ENCODE measurements at regions not wholly inside any gene's neighbourhood (a gene's known extent, or its start where the extent isn't known, plus 50 kb on each side); places are given as distances from the start of the nearest gene placed in this dataset.
"Not testable (repeated sequence)": the region's sequence is repeated elsewhere in the genome, so short reads cannot be mapped to it uniquely, and the experiment has no call there.

DNA sequence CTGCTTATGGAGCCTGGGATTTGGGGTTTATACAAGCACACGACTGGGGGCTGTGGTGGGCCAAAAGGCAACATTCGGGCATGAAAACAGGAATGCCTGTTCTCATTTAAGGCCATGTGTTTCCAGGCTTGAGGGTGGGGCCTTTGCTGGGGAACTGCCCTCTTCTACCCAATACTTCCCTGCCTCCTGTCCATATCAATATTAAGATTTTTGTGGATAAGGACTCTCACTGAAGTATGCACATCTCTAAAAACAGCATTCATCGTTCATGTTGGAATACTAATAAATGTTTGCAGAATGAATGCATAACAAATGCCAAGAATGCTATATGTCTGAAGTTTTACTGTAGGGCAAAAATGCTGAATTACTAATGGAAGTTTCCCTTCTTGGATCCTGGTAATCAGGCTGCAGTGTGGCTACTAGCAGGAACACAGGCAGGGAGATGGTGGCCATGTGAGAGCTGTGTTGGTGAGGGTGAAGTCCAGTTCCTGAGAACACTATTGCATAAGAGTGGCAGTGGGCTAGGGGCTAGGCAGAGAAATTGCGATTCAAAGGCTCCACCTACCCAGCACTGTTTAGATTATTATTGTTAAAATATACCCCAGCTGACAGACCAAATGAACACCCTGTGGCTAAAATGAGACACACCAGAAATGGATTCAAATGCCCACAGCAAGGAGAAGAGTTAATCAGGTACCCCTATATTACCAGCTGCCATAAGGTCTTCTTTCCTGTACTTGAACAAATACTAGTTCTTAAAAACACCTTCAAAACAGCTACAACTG lies 644.3 kb downstream of the EPM2A start:
- DNase-seq (ENCODE audit: low spot score in 2 of 2): no peak
- no peak for TF ChIP-seq POLR2A (IDR thresholded peaks at IDR 0.05)
- no peak for TF ChIP-seq EP300 (IDR thresholded peaks at IDR 0.05)
- no peak for TF ChIP-seq POLR2AphosphoS5 (IDR thresholded peaks at IDR 0.05)
- TF ChIP-seq, protein P1, sequence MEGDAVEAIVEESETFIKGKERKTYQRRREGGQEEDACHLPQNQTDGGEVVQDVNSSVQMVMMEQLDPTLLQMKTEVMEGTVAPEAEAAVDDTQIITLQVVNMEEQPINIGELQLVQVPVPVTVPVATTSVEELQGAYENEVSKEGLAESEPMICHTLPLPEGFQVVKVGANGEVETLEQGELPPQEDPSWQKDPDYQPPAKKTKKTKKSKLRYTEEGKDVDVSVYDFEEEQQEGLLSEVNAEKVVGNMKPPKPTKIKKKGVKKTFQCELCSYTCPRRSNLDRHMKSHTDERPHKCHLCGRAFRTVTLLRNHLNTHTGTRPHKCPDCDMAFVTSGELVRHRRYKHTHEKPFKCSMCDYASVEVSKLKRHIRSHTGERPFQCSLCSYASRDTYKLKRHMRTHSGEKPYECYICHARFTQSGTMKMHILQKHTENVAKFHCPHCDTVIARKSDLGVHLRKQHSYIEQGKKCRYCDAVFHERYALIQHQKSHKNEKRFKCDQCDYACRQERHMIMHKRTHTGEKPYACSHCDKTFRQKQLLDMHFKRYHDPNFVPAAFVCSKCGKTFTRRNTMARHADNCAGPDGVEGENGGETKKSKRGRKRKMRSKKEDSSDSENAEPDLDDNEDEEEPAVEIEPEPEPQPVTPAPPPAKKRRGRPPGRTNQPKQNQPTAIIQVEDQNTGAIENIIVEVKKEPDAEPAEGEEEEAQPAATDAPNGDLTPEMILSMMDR (IDR thresholded peaks at IDR 0.05): no peak
- Histone ChIP-seq H3K36me3 (no peaks in the 10 kb centered on the region), H3K27me3 (no peaks in the 10 kb centered on the region), H3K27ac (no peak overlapping the region), H3K4me1 (no peaks in the 10 kb centered on the region), H3K9me3 (no peaks in the 10 kb centered on the region), H3K4me3 (no peak overlapping the region)
- WGBS: 79% methylated on average over 4 of the region's 4 CpGs

DNA sequence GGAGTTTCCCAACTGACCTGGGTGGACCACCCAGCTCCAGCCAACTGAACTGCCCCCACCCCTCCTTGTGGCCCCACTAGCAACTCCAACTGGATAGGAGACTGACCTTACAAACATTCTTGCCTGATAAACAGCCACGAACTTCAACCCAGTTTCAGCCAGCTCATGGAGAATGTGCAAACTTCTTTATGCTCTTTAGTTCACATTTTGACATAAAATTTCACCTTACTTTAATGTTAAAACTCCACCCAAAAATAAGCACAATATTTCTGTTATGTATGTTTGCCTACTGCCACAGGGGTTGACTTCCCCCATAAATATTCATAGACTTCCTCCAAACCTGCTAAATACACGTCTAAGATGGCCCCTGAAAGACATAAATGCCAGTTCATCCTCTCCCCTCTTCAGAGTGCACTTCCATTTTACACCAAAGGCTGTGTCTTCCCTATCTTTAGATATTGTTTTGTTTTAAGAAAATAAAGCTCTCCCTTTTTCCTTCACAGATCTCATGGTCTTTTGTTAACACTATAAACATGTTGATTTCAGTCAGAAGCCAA lies 643.7 kb downstream of the EPM2A start:
- Histone ChIP-seq H3K36me3 (no peaks in the 10 kb centered on the region), H3K4me1 (no peaks in the 10 kb centered on the region), H3K9me3 (no peaks in the 10 kb centered on the region), H3K27ac (no peak overlapping the region), H3K27me3 (no peaks in the 10 kb centered on the region), H3K4me3 (no peak overlapping the region)
- TF ChIP-seq, protein P1 (IDR thresholded peaks at IDR 0.05): no peak
- no peak for TF ChIP-seq POLR2A (IDR thresholded peaks at IDR 0.05)
- WGBS: 59% methylated on average over 2 of the region's 2 CpGs
- DNase-seq (ENCODE audit: low spot score in 2 of 2): no peak

- no peak overlapping the region for H3K4me3 ChIP-seq
- no peaks in the 10 kb centered on the region for H3K36me3 ChIP-seq
- TF ChIP-seq, protein P1 (IDR thresholded peaks at IDR 0.05): no peak
- H3K9me3 ChIP-seq: no peaks in the 10 kb centered on the region
- no peaks in the 10 kb centered on the region for H3K4me1 ChIP-seq
- no peaks in the 10 kb centered on the region for H3K27me3 ChIP-seq
- no peak for DNase-seq (ENCODE audit: low spot score in 2 of 2)
- H3K27ac ChIP-seq: no peak overlapping the region
- 53% methylated on average over 4 of the region's 4 CpGs for WGBS
These were observed 642.8 kb downstream of the EPM2A start for GRCh38 chr6:145092554-145092953.

DNA sequence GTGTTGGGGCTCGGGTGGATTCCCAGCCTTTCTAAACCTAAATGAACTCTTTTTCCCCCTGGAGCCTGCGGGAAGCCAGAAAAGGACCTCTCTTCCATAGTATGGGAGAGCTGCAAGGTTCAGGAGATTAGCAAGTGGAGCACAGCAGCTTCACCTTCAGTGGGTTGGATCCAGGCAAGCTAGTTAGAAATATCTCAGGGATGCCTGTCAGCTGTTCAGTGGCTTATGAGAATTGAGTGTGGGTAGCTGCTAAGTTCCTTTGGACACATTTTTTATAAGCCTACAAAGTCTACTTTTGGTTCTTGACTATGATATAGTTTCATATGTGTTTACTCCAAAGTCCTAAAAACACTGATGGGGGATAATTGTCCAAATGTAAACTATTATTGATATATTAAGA lies 642.1 kb downstream of the EPM2A start:
- TF ChIP-seq EP300 (IDR thresholded peaks at IDR 0.05): no peak
- TF ChIP-seq POLR2AphosphoS5 (IDR thresholded peaks at IDR 0.05): no peak
- TF ChIP-seq POLR2A (IDR thresholded peaks at IDR 0.05): no peak
- TF ChIP-seq, protein P1 (IDR thresholded peaks at IDR 0.05): no peak
- Histone ChIP-seq H3K36me3 (no peaks in the 10 kb centered on the region), H3K27ac (no peak overlapping the region), H3K4me1 (no peaks in the 10 kb centered on the region), H3K9me3 (no peaks in the 10 kb centered on the region), H3K27me3 (no peaks in the 10 kb centered on the region), H3K4me3 (no peak overlapping the region)
- 86% methylated on average over 2 of the region's 2 CpGs for WGBS
- no peak for DNase-seq (ENCODE audit: low spot score in 2 of 2)

- Histone ChIP-seq H3K4me1 (no peaks in the 10 kb centered on the region), H3K9me3 (no peaks in the 10 kb centered on the region), H3K27me3 (no peaks in the 10 kb centered on the region), H3K4me3 (no peak overlapping the region), H3K27ac (no peak overlapping the region), H3K36me3 (no peaks in the 10 kb centered on the region)
- TF ChIP-seq EP300 (IDR thresholded peaks at IDR 0.05) (no peak), POLR2A (IDR thresholded peaks at IDR 0.05) (no peak), POLR2AphosphoS5 (IDR thresholded peaks at IDR 0.05) (no peak)
- TF ChIP-seq, protein P1 (IDR thresholded peaks at IDR 0.05): no peak
- 27% methylated on average over 1 of the region's 1 CpG for WGBS
- no peak for DNase-seq (ENCODE audit: low spot score in 2 of 2)
These were observed 638.5 kb downstream of the EPM2A start for GRCh38 chr6:145096846-145097245.

- H3K9me3 ChIP-seq; H3K4me1 ChIP-seq; H3K36me3 ChIP-seq; DNase-seq (ENCODE audit: low spot score in 2 of 2); H3K4me3 ChIP-seq; H3K27me3 ChIP-seq; H3K27ac ChIP-seq: not testable (repeated sequence)
- WGBS: 82% methylated on average over 6 of the region's 6 CpGs
These were observed 637.2 kb downstream of the EPM2A start for GRCh38 chr6:145098127-145098526.

All from suprapubic skin (tissue), 4 donors.